Stimulated activated effector memory CD8-positive, alpha-beta T cell treated with anti-CD3 and anti-CD28 coated beads, Interleukin-12 subunit alpha, Interleukin-12 subunit beta, amount 100 ng/mL, for 72 hours (primary cell): ENCODE measurements at regions not wholly inside any gene's neighbourhood (a gene's known extent, or its start where the extent isn't known, plus 50 kb on each side); places are given as distances from the start of the nearest gene placed in this dataset.
"Not testable (repeated sequence)": the region's sequence is repeated elsewhere in the genome, so short reads cannot be mapped to it uniquely, and the experiment has no call there.

ENCODE experiments used
- ATAC-seq: fragments of 150-1000 bp; cut with Tn5 transposase; 2 replicates; pipeline ENCODE4 v1.10.0; 2021
- DNase-seq, 2 donors: peaks; one replicate each; pipeline ENCODE4 v3.0.0; 2021 to 2022; ENCODE audit warnings: low spot score in 2 of 2
- H3K27ac Mint-ChIP-seq: one replicate; pipeline ENCODE4 v1.8.0; 2022; ENCODE audit warnings: mild to moderate bottlenecking, mixed read lengths
- H3K36me3 Mint-ChIP-seq: one replicate; pipeline ENCODE4 v1.8.0; 2022; ENCODE audit warnings: mild to moderate bottlenecking, mixed read lengths
- H3K4me1 Mint-ChIP-seq: one replicate; pipeline ENCODE4 v1.8.0; 2022; ENCODE audit warnings: mixed read lengths
- H3K4me3 Mint-ChIP-seq: one replicate; pipeline ENCODE4 v1.8.0; 2022; ENCODE audit warnings: mild to moderate bottlenecking, mixed read lengths
- H3K9me3 Mint-ChIP-seq: one replicate; pipeline ENCODE4 v1.8.0; 2022; ENCODE audit warnings: mixed read lengths

DNA sequence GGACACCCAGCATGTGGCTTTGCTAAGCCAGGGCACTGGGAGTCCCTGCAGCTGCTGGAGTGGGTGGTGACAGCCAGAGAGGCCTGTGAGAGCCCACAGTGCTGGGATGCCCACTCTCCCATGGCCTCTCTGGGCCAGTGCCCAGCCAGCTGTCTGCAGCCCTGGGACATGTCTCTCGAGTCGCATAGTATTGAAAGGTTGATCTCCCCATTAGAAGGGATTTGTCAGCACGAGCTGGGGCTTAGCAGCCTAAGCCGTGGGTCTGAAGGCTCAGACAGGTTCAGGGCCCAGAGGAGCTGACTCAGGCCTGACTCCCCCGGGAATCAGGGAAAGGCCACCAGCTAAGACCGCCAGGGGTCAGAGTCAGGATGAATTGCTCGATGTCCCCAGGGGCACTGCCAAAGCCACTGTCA is 53.5 kb downstream of the FOXD2 start:
- Mint-ChIP-seq H3K9me3 (no peaks in the 10 kb centered on the region), H3K36me3 (no peaks in the 10 kb centered on the region), H3K4me3 (no peak overlapping the region), H3K4me1 (no peaks in the 10 kb centered on the region), H3K27ac (no peak overlapping the region)
- ATAC-seq (no peak), DNase-seq (no peak)

GRCh38 chr1:47495176-47495713 is 57.4 kb downstream of the FOXD2 start:
- DNase-seq (no peak), ATAC-seq (no peak)
- no peaks in the 10 kb centered on the region for H3K4me1 Mint-ChIP-seq
- no peaks in the 10 kb centered on the region for H3K9me3 Mint-ChIP-seq
- no peak overlapping the region for H3K27ac Mint-ChIP-seq
- H3K36me3 Mint-ChIP-seq = no peaks in the 10 kb centered on the region
- H3K4me3 Mint-ChIP-seq = no peak overlapping the region

- DNase-seq (no peak), ATAC-seq (no peak)
- no peaks in the 10 kb centered on the region for H3K4me1 Mint-ChIP-seq
- H3K27ac Mint-ChIP-seq = no peak overlapping the region
- H3K4me3 Mint-ChIP-seq = no peak overlapping the region
- no peaks in the 10 kb centered on the region for H3K36me3 Mint-ChIP-seq
- no peaks in the 10 kb centered on the region for H3K9me3 Mint-ChIP-seq
Observed at GRCh38 chr1:47498551-47498950, 60.7 kb downstream of the FOXD2 start.

DNA sequence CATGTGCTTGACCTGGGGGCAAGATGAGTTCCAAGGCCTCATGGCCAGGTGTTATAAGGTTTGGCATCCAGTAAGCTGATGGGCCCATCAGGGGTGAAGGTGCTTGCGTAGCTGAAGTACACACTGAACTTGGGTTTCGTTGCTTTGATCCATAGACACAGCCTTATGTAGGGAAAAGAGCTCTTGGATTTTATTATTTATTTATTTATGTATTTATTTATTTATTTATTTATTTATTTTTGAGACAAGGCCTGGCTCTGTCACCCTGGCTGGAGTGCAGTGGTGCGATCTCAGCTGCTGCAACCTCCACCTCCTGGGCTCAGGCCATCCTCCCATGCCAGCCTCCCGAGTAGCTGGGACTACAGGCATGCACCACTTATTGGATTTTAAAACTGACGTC is 63.2 kb downstream of the FOXD2 start:
- no peak overlapping the region for H3K4me3 Mint-ChIP-seq
- no peaks in the 10 kb centered on the region for H3K4me1 Mint-ChIP-seq
- no peak for ATAC-seq
- no peak for DNase-seq
- no peak overlapping the region for H3K27ac Mint-ChIP-seq
- H3K9me3 Mint-ChIP-seq = no peaks in the 10 kb centered on the region
- no peaks in the 10 kb centered on the region for H3K36me3 Mint-ChIP-seq

- Mint-ChIP-seq H3K9me3 (no peaks in the 10 kb centered on the region), H3K4me1 (no peaks in the 10 kb centered on the region), H3K36me3 (no peaks in the 10 kb centered on the region), H3K4me3 (no peak overlapping the region), H3K27ac (no peak overlapping the region)
- DNase-seq = no peak
- ATAC-seq = no peak
Observed at GRCh38 chr1:47502746-47503370, 65.0 kb downstream of the FOXD2 start.

DNA sequence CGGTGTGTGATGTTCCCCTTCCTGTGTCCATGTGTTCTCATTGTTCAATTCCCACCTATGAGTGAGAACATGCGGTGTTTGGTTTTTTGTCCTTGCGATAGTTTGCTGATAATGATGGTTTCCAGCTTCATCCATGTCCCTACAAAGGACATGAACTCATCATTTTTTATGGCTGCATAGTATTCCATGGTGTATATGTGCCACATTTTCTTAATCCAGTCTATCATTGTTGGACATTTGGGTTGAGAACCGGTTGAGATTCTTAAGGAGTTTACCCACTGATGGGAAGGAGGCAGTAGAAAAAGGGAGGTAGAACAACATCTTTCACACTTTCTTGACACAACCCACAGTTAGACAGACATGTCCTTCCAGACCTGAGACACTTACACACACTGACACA is 67.0 kb downstream of the FOXD2 start:
- H3K9me3 Mint-ChIP-seq, H3K27ac Mint-ChIP-seq, H3K4me1 Mint-ChIP-seq, DNase-seq, H3K4me3 Mint-ChIP-seq, ATAC-seq, H3K36me3 Mint-ChIP-seq: not testable (repeated sequence)

- no peak for DNase-seq
- no peak overlapping the region for H3K4me3 Mint-ChIP-seq
- H3K9me3 Mint-ChIP-seq = no peaks in the 10 kb centered on the region
- ATAC-seq = no peak
- H3K4me1 Mint-ChIP-seq = no peaks in the 10 kb centered on the region
- no peaks in the 10 kb centered on the region for H3K36me3 Mint-ChIP-seq
- H3K27ac Mint-ChIP-seq = no peak overlapping the region
Observed at GRCh38 chr1:47505267-47505666, 67.4 kb downstream of the FOXD2 start.

- DNase-seq = no peak
- ATAC-seq = no peak
- Mint-ChIP-seq H3K4me3 (no peak overlapping the region), H3K4me1 (no peaks in the 10 kb centered on the region), H3K27ac (no peak overlapping the region), H3K9me3 (no peaks in the 10 kb centered on the region), H3K36me3 (no peaks in the 10 kb centered on the region)
Observed at GRCh38 chr1:47506053-47506452, 68.2 kb downstream of the FOXD2 start.

GRCh38 chr1:47507144-47507543 is 69.3 kb downstream of the FOXD2 start:
- no peak for ATAC-seq
- Mint-ChIP-seq H3K4me3 (no peak overlapping the region), H3K4me1 (no peaks in the 10 kb centered on the region)

DNA sequence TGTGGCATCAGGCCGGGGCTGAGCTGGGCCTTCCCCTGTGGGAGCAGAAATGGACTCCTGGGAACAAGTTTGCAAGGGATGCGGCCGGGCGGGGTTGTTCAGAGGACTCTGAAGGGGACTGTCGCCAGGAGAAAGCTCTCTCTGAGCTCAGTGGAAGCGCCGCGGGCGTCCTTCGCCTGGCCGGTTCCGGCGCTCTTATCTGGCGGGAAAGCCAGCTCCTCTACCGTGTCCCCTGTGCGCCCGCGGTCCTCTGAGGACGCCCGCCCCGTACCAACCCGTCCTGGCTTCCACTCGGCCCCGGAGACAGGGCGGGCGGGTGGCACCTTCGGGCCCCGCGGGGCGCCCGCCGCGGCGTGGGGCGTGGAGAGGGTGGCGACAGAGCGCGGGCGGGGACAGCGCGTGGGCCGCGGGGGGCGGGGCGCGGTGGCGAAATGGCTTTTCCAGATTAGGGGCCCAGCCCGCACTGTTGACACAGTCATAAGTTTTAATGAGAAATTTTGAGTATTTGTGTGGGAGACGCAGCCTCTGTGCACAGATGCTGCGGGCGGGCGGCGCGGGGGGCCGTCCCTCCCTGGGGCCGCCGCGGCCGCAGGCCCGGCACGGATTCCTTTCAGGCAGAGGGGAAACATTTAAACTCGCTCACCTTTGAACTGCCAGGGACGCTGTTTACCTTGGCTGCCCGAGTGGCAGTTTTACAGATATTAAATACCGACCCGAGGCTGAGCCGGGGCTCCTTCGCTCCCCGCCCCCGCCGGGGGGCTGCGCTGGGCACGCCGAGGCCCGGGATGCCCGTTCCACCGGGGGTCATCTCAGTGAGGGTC is 70.2 kb downstream of the FOXD2 start:
- H3K9me3 Mint-ChIP-seq = no peaks in the 10 kb centered on the region
- DNase-seq = peak in 1 of 2 donors; percentile 14
- H3K36me3 Mint-ChIP-seq = no peaks in the 10 kb centered on the region
- peak; percentile 84 for ATAC-seq
- peak overlapping the region; percentile 55 for H3K4me3 Mint-ChIP-seq
- no peaks in the 10 kb centered on the region for H3K4me1 Mint-ChIP-seq
- no peak overlapping the region for H3K27ac Mint-ChIP-seq

More at GRCh38 chr1:47507144-47507543, 69.3 kb downstream of the FOXD2 start:
- Mint-ChIP-seq H3K27ac (no peak overlapping the region), H3K36me3 (no peaks in the 10 kb centered on the region), H3K9me3 (no peaks in the 10 kb centered on the region)
- DNase-seq = no peak

- DNase-seq = no peak
- peak overlapping the region; percentile 55 for H3K4me3 Mint-ChIP-seq
- H3K4me1 Mint-ChIP-seq = no peaks in the 10 kb centered on the region
- H3K36me3 Mint-ChIP-seq = no peaks in the 10 kb centered on the region
- no peak overlapping the region for H3K27ac Mint-ChIP-seq
- no peaks in the 10 kb centered on the region for H3K9me3 Mint-ChIP-seq
- ATAC-seq = peak; percentile 36
Observed at GRCh38 chr1:47508702-47509431, 71.0 kb downstream of the FOXD2 start.

GRCh38 chr1:47510282-47510811 is 72.5 kb downstream of the FOXD2 start:
- ATAC-seq (no peak), DNase-seq (no peak)
- Mint-ChIP-seq H3K9me3 (no peaks in the 10 kb centered on the region), H3K36me3 (no peaks in the 10 kb centered on the region), H3K4me1 (no peaks in the 10 kb centered on the region), H3K27ac (no peak overlapping the region), H3K4me3 (no peak overlapping the region)

- no peak overlapping the region for H3K27ac Mint-ChIP-seq
- H3K36me3 Mint-ChIP-seq = no peaks in the 10 kb centered on the region
Observed at GRCh38 chr1:47511825-47512224, 74.0 kb downstream of the FOXD2 start.

GRCh38 chr1:47513393-47513792 is 75.5 kb downstream of the FOXD2 start:
- Mint-ChIP-seq H3K36me3 (no peaks in the 10 kb centered on the region), H3K9me3 (no peaks in the 10 kb centered on the region), H3K4me1 (no peaks in the 10 kb centered on the region), H3K4me3 (no peak overlapping the region), H3K27ac (no peak overlapping the region)
- no peak for ATAC-seq
- no peak for DNase-seq

More at GRCh38 chr1:47511825-47512224, 74.0 kb downstream of the FOXD2 start:
- H3K9me3 Mint-ChIP-seq = no peaks in the 10 kb centered on the region
- H3K4me3 Mint-ChIP-seq = no peak overlapping the region
- no peaks in the 10 kb centered on the region for H3K4me1 Mint-ChIP-seq
- DNase-seq = no peak
- no peak for ATAC-seq

GRCh38 chr1:47514229-47514628 is 76.4 kb downstream of the FOXD2 start:
- Mint-ChIP-seq H3K27ac (no peak overlapping the region), H3K4me1 (no peaks in the 10 kb centered on the region), H3K9me3 (no peaks in the 10 kb centered on the region), H3K36me3 (no peaks in the 10 kb centered on the region), H3K4me3 (no peak overlapping the region)
- DNase-seq (no peak), ATAC-seq (no peak)
